ENCODE measurements at regions not wholly inside any gene's neighbourhood (a gene's known extent, or its start where the extent isn't known, plus 50 kb on each side); places are given as distances from the start of the nearest gene placed in this dataset.
"Not testable (repeated sequence)": the region's sequence is repeated elsewhere in the genome, so short reads cannot be mapped to it uniquely, and the experiment has no call there.

DNA sequence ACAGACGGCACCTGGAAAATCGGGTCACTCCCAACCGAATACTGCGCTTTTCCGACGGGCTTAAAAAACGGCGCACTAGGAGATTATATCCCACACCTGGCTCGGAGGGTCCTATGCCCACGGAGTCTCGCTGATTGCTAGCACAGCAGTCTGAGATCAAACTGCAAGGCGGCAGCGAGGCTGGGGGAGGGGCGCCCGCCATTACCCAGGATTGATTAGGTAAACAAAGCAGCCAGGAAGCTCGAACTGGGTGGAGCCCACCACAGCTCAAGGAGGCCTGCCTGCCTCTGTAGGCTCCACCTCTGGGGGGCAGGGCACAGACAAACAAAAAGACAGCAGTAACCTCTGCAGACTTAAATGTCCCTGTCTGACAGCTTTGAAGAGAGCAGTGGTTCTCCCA lies 64.5 kb downstream of the SLC30A10 start:
- DNase-seq (ENCODE audit: low read depth); H3K4me3 ChIP-seq (ENCODE audit: low read depth, low read length): not testable (repeated sequence)

- TF ChIP-seq, protein P1, sequence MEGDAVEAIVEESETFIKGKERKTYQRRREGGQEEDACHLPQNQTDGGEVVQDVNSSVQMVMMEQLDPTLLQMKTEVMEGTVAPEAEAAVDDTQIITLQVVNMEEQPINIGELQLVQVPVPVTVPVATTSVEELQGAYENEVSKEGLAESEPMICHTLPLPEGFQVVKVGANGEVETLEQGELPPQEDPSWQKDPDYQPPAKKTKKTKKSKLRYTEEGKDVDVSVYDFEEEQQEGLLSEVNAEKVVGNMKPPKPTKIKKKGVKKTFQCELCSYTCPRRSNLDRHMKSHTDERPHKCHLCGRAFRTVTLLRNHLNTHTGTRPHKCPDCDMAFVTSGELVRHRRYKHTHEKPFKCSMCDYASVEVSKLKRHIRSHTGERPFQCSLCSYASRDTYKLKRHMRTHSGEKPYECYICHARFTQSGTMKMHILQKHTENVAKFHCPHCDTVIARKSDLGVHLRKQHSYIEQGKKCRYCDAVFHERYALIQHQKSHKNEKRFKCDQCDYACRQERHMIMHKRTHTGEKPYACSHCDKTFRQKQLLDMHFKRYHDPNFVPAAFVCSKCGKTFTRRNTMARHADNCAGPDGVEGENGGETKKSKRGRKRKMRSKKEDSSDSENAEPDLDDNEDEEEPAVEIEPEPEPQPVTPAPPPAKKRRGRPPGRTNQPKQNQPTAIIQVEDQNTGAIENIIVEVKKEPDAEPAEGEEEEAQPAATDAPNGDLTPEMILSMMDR (IDR thresholded peaks at IDR 0.05; ENCODE audit: insufficient read depth, low read depth, low read length) = no peak
- no peak overlapping the region for H3K4me3 ChIP-seq (ENCODE audit: low read depth, low read length)
- no peak for DNase-seq (ENCODE audit: low read depth)
Observed at GRCh38 chr1:219862366-219862765, 66.0 kb downstream of the SLC30A10 start.

- no peak for DNase-seq (ENCODE audit: low read depth)
- TF ChIP-seq, protein P1 (IDR thresholded peaks at IDR 0.05; ENCODE audit: insufficient read depth, low read depth, low read length) = no peak
- no peak overlapping the region for H3K4me3 ChIP-seq (ENCODE audit: low read depth, low read length)
Observed at GRCh38 chr1:219858980-219859379, 69.4 kb downstream of the SLC30A10 start.

DNA sequence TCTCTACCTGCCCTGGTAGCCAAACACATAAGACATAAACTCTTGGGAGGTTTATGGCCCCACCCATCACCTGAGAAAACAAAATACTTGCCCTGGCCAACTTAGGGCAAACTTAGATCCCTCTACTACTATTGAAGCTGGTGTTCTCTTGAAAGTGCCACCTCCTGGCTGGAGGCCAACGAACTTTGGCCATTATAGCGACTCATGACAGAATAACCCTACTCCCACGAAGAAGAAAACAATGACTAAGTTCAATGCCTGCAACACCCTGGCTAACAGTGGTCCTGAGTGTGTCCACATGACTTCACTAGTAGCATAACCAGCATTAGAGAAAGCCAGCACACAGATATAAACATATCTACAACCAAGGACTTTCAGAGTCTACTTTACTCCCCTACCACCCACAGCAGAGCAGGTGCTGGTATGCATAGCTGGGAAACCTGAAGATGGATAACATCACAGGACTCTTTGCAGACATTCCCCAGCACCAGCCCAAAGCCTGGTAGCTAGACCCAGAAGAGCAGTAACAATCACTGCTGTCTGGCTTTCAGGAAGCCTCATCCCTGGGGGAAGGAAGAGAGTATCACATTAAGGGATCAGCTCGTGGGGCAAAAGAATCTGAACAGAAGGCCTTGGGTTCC lies 81.0 kb downstream of the SLC30A10 start:
- TF ChIP-seq, protein P1 (IDR thresholded peaks at IDR 0.05; ENCODE audit: insufficient read depth, low read depth, low read length) = no peak
- H3K4me3 ChIP-seq (ENCODE audit: low read depth, low read length) = no peak overlapping the region
- DNase-seq (ENCODE audit: low read depth) = no peak

GRCh38 chr1:219839595-219839994 lies 88.8 kb downstream of the SLC30A10 start:
- not testable (repeated sequence) for DNase-seq (ENCODE audit: low read depth); H3K4me3 ChIP-seq (ENCODE audit: low read depth, low read length)

DNA sequence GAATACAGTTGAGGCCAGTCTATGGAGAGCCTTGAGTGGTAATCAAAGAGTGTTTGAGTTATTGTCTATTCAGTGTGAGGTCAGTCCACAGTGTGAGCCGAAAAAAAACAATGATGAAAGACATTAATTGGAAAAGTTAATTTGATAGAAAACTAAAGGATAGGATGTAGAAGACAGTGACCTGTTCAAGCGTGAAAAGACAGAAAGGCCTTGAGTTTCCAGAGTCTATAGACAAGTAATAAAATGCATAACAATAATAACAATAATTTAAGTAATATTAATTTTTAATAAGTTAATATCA lies 90.4 kb downstream of the SLC30A10 start:
- TF ChIP-seq, protein P1 (IDR thresholded peaks at IDR 0.05; ENCODE audit: insufficient read depth, low read depth, low read length) = no peak
- H3K4me3 ChIP-seq (ENCODE audit: low read depth, low read length) = no peak overlapping the region
- DNase-seq (ENCODE audit: low read depth) = no peak

- no peak overlapping the region for H3K4me3 ChIP-seq (ENCODE audit: low read depth, low read length)
- TF ChIP-seq, protein P1 (IDR thresholded peaks at IDR 0.05; ENCODE audit: insufficient read depth, low read depth, low read length) = peak; percentile 61
- DNase-seq (ENCODE audit: low read depth) = peak; percentile 56
Observed at GRCh38 chr1:219837274-219837993, 90.9 kb downstream of the SLC30A10 start.

DNA sequence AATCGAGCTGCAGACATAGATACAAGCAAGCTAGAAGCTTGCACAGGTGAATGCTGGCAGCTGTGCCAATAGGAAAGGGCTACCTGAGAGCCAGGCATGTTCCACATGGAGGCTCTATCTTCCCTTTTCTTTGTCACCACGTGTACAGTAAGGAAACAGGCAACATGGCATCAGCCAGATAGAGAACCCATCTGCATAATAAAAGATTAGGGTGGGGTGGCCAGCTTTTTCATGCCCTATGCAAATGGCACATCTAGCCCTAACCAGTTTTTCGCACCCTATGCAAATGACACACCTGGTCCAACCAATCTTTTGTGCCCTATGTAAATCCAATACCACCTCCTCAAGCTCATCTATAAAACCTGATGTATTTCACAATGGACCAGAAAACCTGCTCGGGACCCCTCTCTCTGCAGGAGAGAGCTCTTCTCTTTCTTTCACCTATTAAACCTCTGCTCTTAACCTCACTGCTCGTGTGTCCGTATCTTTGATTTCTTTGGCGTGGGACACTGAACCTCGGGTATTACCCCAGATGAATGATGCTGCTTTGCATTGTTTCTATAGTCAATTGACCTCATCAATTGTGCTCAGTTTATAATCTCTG lies 93.9 kb downstream of the SLC30A10 start:
- H3K4me3 ChIP-seq (ENCODE audit: low read depth, low read length) = no peak overlapping the region
- TF ChIP-seq, protein P1 (IDR thresholded peaks at IDR 0.05; ENCODE audit: insufficient read depth, low read depth, low read length) = no peak
- DNase-seq (ENCODE audit: low read depth) = no peak

Data from fibroblast of villous mesenchyme (primary cell).